ENCODE measurements at regions not wholly inside any gene's neighbourhood (a gene's known extent, or its start where the extent isn't known, plus 50 kb on each side); places are given as distances from the start of the nearest gene placed in this dataset.

GRCh38 chr12:74321381-74321780, 216.3 kb upstream of the ATXN7L3B start:
- peak in 1 of 3 donors; percentile 31 for DNase-seq
- H3K9me3 ChIP-seq (ENCODE audit: control insufficient read depth, low read length), result no peaks in the 10 kb centered on the region
- H3K4me3 ChIP-seq (ENCODE audit: low read length), result no peak overlapping the region

GRCh38 chr12:74322792-74323191, 214.8 kb upstream of the ATXN7L3B start:
- DNase-seq, result no peak
- intact Hi-C loops (cut with DNase I), result no loop called here
- Histone ChIP-seq H3K9me3 (ENCODE audit: control insufficient read depth, low read length) (no peaks in the 10 kb centered on the region), H3K4me3 (ENCODE audit: low read length) (no peak overlapping the region), H3K4me1 (ENCODE audit: control insufficient read depth, insufficient read depth, low read length) (no peaks in the 10 kb centered on the region), H3K27me3 (ENCODE audit: control insufficient read depth, insufficient read depth) (no peaks in the 10 kb centered on the region), H3K27ac (ENCODE audit: low read length) (no peak overlapping the region)
- WGBS, result 67% methylated on average over 2 of the region's 2 CpGs
- no peak for ATAC-seq

More at GRCh38 chr12:74321381-74321780, 216.3 kb upstream of the ATXN7L3B start:
- Histone ChIP-seq H3K27ac (ENCODE audit: low read length) (no peak overlapping the region), H3K27me3 (ENCODE audit: control insufficient read depth, insufficient read depth) (no peaks in the 10 kb centered on the region), H3K4me1 (ENCODE audit: control insufficient read depth, insufficient read depth, low read length) (no peaks in the 10 kb centered on the region)
- WGBS, result 78% methylated on average over 6 of the region's 6 CpGs
- intact Hi-C loops (cut with DNase I), result no loop called here
- ATAC-seq, result no peak

GRCh38 chr12:74328623-74329022, 209.0 kb upstream of the ATXN7L3B start:
- ATAC-seq (no peak), DNase-seq (no peak)
- H3K4me3 ChIP-seq (ENCODE audit: low read length), result no peak overlapping the region
- WGBS, result 80% methylated on average over 2 of the region's 2 CpGs
- no peak overlapping the region for H3K27ac ChIP-seq (ENCODE audit: low read length)
- H3K4me1 ChIP-seq (ENCODE audit: control insufficient read depth, insufficient read depth, low read length), result no peaks in the 10 kb centered on the region
- no peaks in the 10 kb centered on the region for H3K9me3 ChIP-seq (ENCODE audit: control insufficient read depth, low read length)
- intact Hi-C loops (cut with DNase I), result no loop called here
- no peaks in the 10 kb centered on the region for H3K27me3 ChIP-seq (ENCODE audit: control insufficient read depth, insufficient read depth)

GRCh38 chr12:74334780-74335179, 202.9 kb upstream of the ATXN7L3B start:
- no peak for ATAC-seq
- intact Hi-C loops (cut with DNase I), result no loop called here
- Histone ChIP-seq H3K27me3 (ENCODE audit: control insufficient read depth, insufficient read depth) (no peaks in the 10 kb centered on the region), H3K9me3 (ENCODE audit: control insufficient read depth, low read length) (no peaks in the 10 kb centered on the region), H3K27ac (ENCODE audit: low read length) (no peak overlapping the region), H3K4me3 (ENCODE audit: low read length) (no peak overlapping the region), H3K4me1 (ENCODE audit: control insufficient read depth, insufficient read depth, low read length) (no peaks in the 10 kb centered on the region)
- no peak for DNase-seq

GRCh38 chr12:74337951-74338350, 199.7 kb upstream of the ATXN7L3B start:
- H3K27ac ChIP-seq (ENCODE audit: low read length), result no peak overlapping the region
- no peaks in the 10 kb centered on the region for H3K27me3 ChIP-seq (ENCODE audit: control insufficient read depth, insufficient read depth)
- 31% methylated on average over 1 of the region's 1 CpG for WGBS
- DNase-seq (no peak), ATAC-seq (no peak)
- no peaks in the 10 kb centered on the region for H3K4me1 ChIP-seq (ENCODE audit: control insufficient read depth, insufficient read depth, low read length)
- no peak overlapping the region for H3K4me3 ChIP-seq (ENCODE audit: low read length)
- H3K9me3 ChIP-seq (ENCODE audit: control insufficient read depth, low read length), result no peaks in the 10 kb centered on the region
- intact Hi-C loops (cut with DNase I), result no loop called here

GRCh38 chr12:74339211-74339610, 198.4 kb upstream of the ATXN7L3B start:
- ATAC-seq (no peak), DNase-seq (no peak)
- Histone ChIP-seq H3K4me3 (ENCODE audit: low read length) (no peak overlapping the region), H3K9me3 (ENCODE audit: control insufficient read depth, low read length) (no peaks in the 10 kb centered on the region), H3K27me3 (ENCODE audit: control insufficient read depth, insufficient read depth) (no peaks in the 10 kb centered on the region), H3K27ac (ENCODE audit: low read length) (no peak overlapping the region), H3K4me1 (ENCODE audit: control insufficient read depth, insufficient read depth, low read length) (no peaks in the 10 kb centered on the region)
- intact Hi-C loops (cut with DNase I), result no loop called here
- 43% methylated on average over 2 of the region's 2 CpGs for WGBS

- WGBS, result 67% methylated on average over 3 of the region's 3 CpGs
- ATAC-seq (no peak), DNase-seq (no peak)
- intact Hi-C loops (cut with DNase I), result no loop called here
- no peak overlapping the region for H3K4me3 ChIP-seq (ENCODE audit: low read length)
- no peaks in the 10 kb centered on the region for H3K4me1 ChIP-seq (ENCODE audit: control insufficient read depth, insufficient read depth, low read length)
- no peaks in the 10 kb centered on the region for H3K9me3 ChIP-seq (ENCODE audit: control insufficient read depth, low read length)
- no peaks in the 10 kb centered on the region for H3K27me3 ChIP-seq (ENCODE audit: control insufficient read depth, insufficient read depth)
- no peak overlapping the region for H3K27ac ChIP-seq (ENCODE audit: low read length)
Observed at GRCh38 chr12:74349925-74350324, 187.7 kb upstream of the ATXN7L3B start.

GRCh38 chr12:74365178-74365964, 172.3 kb upstream of the ATXN7L3B start:
- Histone ChIP-seq H3K27ac (ENCODE audit: low read length) (no peak overlapping the region), H3K9me3 (ENCODE audit: control insufficient read depth, low read length) (no peaks in the 10 kb centered on the region), H3K4me3 (ENCODE audit: low read length) (no peak overlapping the region), H3K27me3 (ENCODE audit: control insufficient read depth, insufficient read depth) (no peaks in the 10 kb centered on the region), H3K4me1 (ENCODE audit: control insufficient read depth, insufficient read depth, low read length) (no peaks in the 10 kb centered on the region)
- intact Hi-C loops (cut with DNase I), result no loop called here
- WGBS, result 78% methylated on average over 6 of the region's 6 CpGs
- DNase-seq, result no peak
- ATAC-seq, result no peak

GRCh38 chr12:74370608-74371216, 166.9 kb upstream of the ATXN7L3B start:
- DNase-seq (no peak), ATAC-seq (peak; percentile 35 to 70)
- Histone ChIP-seq H3K4me3 (ENCODE audit: low read length) (no peak overlapping the region), H3K27me3 (ENCODE audit: control insufficient read depth, insufficient read depth) (no peaks in the 10 kb centered on the region), H3K4me1 (ENCODE audit: control insufficient read depth, insufficient read depth, low read length) (no peaks in the 10 kb centered on the region), H3K9me3 (ENCODE audit: control insufficient read depth, low read length) (no peaks in the 10 kb centered on the region), H3K27ac (ENCODE audit: low read length) (no peak overlapping the region)
- intact Hi-C loops (cut with DNase I), result no loop called here
- WGBS, result 39% methylated on average over 2 of the region's 2 CpGs

GRCh38 chr12:74379114-74379513, 158.5 kb upstream of the ATXN7L3B start:
- no peaks in the 10 kb centered on the region for H3K27me3 ChIP-seq (ENCODE audit: control insufficient read depth, insufficient read depth)
- no peak overlapping the region for H3K27ac ChIP-seq (ENCODE audit: low read length)
- DNase-seq (no peak), ATAC-seq (no peak)
- 89% methylated on average over 5 of the region's 5 CpGs for WGBS
- no peaks in the 10 kb centered on the region for H3K9me3 ChIP-seq (ENCODE audit: control insufficient read depth, low read length)
- intact Hi-C loops (cut with DNase I), result no loop called here
- H3K4me1 ChIP-seq (ENCODE audit: control insufficient read depth, insufficient read depth, low read length), result no peaks in the 10 kb centered on the region
- no peak overlapping the region for H3K4me3 ChIP-seq (ENCODE audit: low read length)

- 56% methylated on average over 2 of the region's 2 CpGs for WGBS
- no peak overlapping the region for H3K27ac ChIP-seq (ENCODE audit: low read length)
- H3K4me1 ChIP-seq (ENCODE audit: control insufficient read depth, insufficient read depth, low read length), result no peaks in the 10 kb centered on the region
- intact Hi-C loops (cut with DNase I), result no loop called here
- no peaks in the 10 kb centered on the region for H3K27me3 ChIP-seq (ENCODE audit: control insufficient read depth, insufficient read depth)
- no peak overlapping the region for H3K4me3 ChIP-seq (ENCODE audit: low read length)
- DNase-seq (no peak), ATAC-seq (no peak)
- H3K9me3 ChIP-seq (ENCODE audit: control insufficient read depth, low read length), result no peaks in the 10 kb centered on the region
Observed at GRCh38 chr12:74381958-74382357, 155.7 kb upstream of the ATXN7L3B start.
